ENCODE measurements at regions not wholly inside any gene's neighbourhood (a gene's known extent, or its start where the extent isn't known, plus 50 kb on each side); places are given as distances from the start of the nearest gene placed in this dataset.
"Not testable (repeated sequence)": the region's sequence is repeated elsewhere in the genome, so short reads cannot be mapped to it uniquely, and the experiment has no call there.

- no peak for DNase-seq
Observed at GRCh38 chr6:67825201-67825895, 809.7 kb upstream of the ADGRB3 start.

- DNase-seq: no peak
Observed at GRCh38 chr6:67818322-67818721, 816.8 kb upstream of the ADGRB3 start.

GRCh38 chr6:67815623-67816022 lies 819.5 kb upstream of the ADGRB3 start:
- DNase-seq: no peak

- no peak for DNase-seq
Observed at GRCh38 chr6:67814262-67814661, 820.8 kb upstream of the ADGRB3 start.

- DNase-seq: no peak
Observed at GRCh38 chr6:67812693-67813092, 822.4 kb upstream of the ADGRB3 start.

GRCh38 chr6:67812125-67812524 lies 823.0 kb upstream of the ADGRB3 start:
- no peak for DNase-seq

GRCh38 chr6:67811239-67812037 lies 823.6 kb upstream of the ADGRB3 start:
- DNase-seq: no peak

GRCh38 chr6:67804808-67805207 lies 830.3 kb upstream of the ADGRB3 start:
- DNase-seq: not testable (repeated sequence)

- no peak for DNase-seq
Observed at GRCh38 chr6:67802771-67803170, 832.3 kb upstream of the ADGRB3 start.

GRCh38 chr6:67792996-67793395 lies 842.1 kb upstream of the ADGRB3 start:
- DNase-seq: no peak

GRCh38 chr6:67790569-67790968 lies 844.5 kb upstream of the ADGRB3 start:
- DNase-seq: no peak

- DNase-seq: not testable (repeated sequence)
Observed at GRCh38 chr6:67787119-67787518, 848.0 kb upstream of the ADGRB3 start.

- no peak for DNase-seq
Observed at GRCh38 chr6:67779876-67780275, 855.2 kb upstream of the ADGRB3 start.

- no peak for DNase-seq
Observed at GRCh38 chr6:67775333-67775732, 859.7 kb upstream of the ADGRB3 start.

- DNase-seq: no peak
Observed at GRCh38 chr6:67768972-67769371, 866.1 kb upstream of the ADGRB3 start.

GRCh38 chr6:67767046-67767822 lies 867.8 kb upstream of the ADGRB3 start:
- not testable (repeated sequence) for DNase-seq

GRCh38 chr6:67766057-67766456 lies 869.0 kb upstream of the ADGRB3 start:
- no peak for DNase-seq

- DNase-seq: no peak
Observed at GRCh38 chr6:67759001-67759400, 876.1 kb upstream of the ADGRB3 start.

- no peak for DNase-seq
Observed at GRCh38 chr6:67757465-67758033, 877.5 kb upstream of the ADGRB3 start.

GRCh38 chr6:67748521-67748920 lies 886.6 kb upstream of the ADGRB3 start:
- no peak for DNase-seq

- DNase-seq: no peak
Observed at GRCh38 chr6:67736816-67737215, 898.3 kb upstream of the ADGRB3 start.

GRCh38 chr6:67736161-67736560 lies 898.9 kb upstream of the ADGRB3 start:
- no peak for DNase-seq

- DNase-seq: no peak
Observed at GRCh38 chr6:67735623-67736022, 899.5 kb upstream of the ADGRB3 start.
